Right lung (tissue), 2 donors: ENCODE measurements at regions not wholly inside any gene's neighbourhood (a gene's known extent, or its start where the extent isn't known, plus 50 kb on each side); places are given as distances from the start of the nearest gene placed in this dataset.
A peak's percentile ranks its signal among the peaks of the same experiment; 100 is the strongest.

ENCODE experiments used
- DNase-seq, 2 donors: peaks; one replicate each; pipeline ENCODE4 v3.0.0-alpha.2; 2013

- DNase-seq = no peak
These were observed 869.2 kb upstream of the GCFC2 start for GRCh38 chr2:76579911-76580310.

- DNase-seq = no peak
These were observed 862.3 kb upstream of the GCFC2 start for GRCh38 chr2:76572981-76573380.

GRCh38 chr2:76569819-76570218 is 859.1 kb upstream of the GCFC2 start:
- DNase-seq = no peak

GRCh38 chr2:76567478-76567877 is 856.8 kb upstream of the GCFC2 start:
- no peak for DNase-seq

- no peak for DNase-seq
These were observed 854.0 kb upstream of the GCFC2 start for GRCh38 chr2:76564734-76565133.

GRCh38 chr2:76563730-76564129 is 853.0 kb upstream of the GCFC2 start:
- DNase-seq = no peak

- no peak for DNase-seq
These were observed 847.4 kb upstream of the GCFC2 start for GRCh38 chr2:76558157-76558556.

- no peak for DNase-seq
These were observed 845.3 kb upstream of the GCFC2 start for GRCh38 chr2:76556018-76556417.

- no peak for DNase-seq
These were observed 835.5 kb upstream of the GCFC2 start for GRCh38 chr2:76546207-76546606.

- no peak for DNase-seq
These were observed 834.2 kb upstream of the GCFC2 start for GRCh38 chr2:76544901-76545300.

- DNase-seq = no peak
These were observed 806.8 kb upstream of the GCFC2 start for GRCh38 chr2:76517574-76517909.

- DNase-seq = no peak
These were observed 806.3 kb upstream of the GCFC2 start for GRCh38 chr2:76516861-76517573.

GRCh38 chr2:76512201-76512820 is 801.6 kb upstream of the GCFC2 start:
- DNase-seq = no peak

- DNase-seq = no peak
These were observed 795.8 kb upstream of the GCFC2 start for GRCh38 chr2:76506538-76506937.

GRCh38 chr2:76501641-76502040 is 790.9 kb upstream of the GCFC2 start:
- DNase-seq = no peak

GRCh38 chr2:76498360-76498759 is 787.6 kb upstream of the GCFC2 start:
- peak in 1 of 2 donors; percentile 0 for DNase-seq

- no peak for DNase-seq
These were observed 780.8 kb upstream of the GCFC2 start for GRCh38 chr2:76491503-76491902.

GRCh38 chr2:76478266-76479035 is 767.7 kb upstream of the GCFC2 start:
- no peak for DNase-seq

- no peak for DNase-seq
These were observed 762.2 kb upstream of the GCFC2 start for GRCh38 chr2:76472946-76473345.

GRCh38 chr2:76469066-76469465 is 758.4 kb upstream of the GCFC2 start:
- no peak for DNase-seq

GRCh38 chr2:76467326-76467725 is 756.6 kb upstream of the GCFC2 start:
- no peak for DNase-seq

GRCh38 chr2:76464310-76464709 is 753.6 kb upstream of the GCFC2 start:
- no peak for DNase-seq

GRCh38 chr2:76461431-76461830 is 750.7 kb upstream of the GCFC2 start:
- DNase-seq = no peak
